Neural cell (in vitro differentiated cells): ENCODE measurements at regions not wholly inside any gene's neighbourhood (a gene's known extent, or its start where the extent isn't known, plus 50 kb on each side); places are given as distances from the start of the nearest gene placed in this dataset.

ENCODE experiments used
- H2AFZ ChIP-seq: fragments of 200-600, 300-800 bp; sonication (generic), shearing (Covaris generic); 2 replicates; pipeline ENCODE4 v1.6.0; 2014; ENCODE audit warnings: low read depth, mild to moderate bottlenecking, antibody characterized with exemption, low read length, moderate library complexity
- H3F3A ChIP-seq: fragments of 200-600 bp; shearing (Covaris generic); 2 replicates; pipeline ENCODE4 v1.6.1; 2016; ENCODE audit warnings: mild to moderate bottlenecking, moderate library complexity, mixed read lengths, antibody characterized with exemption, low read length; ENCODE audit not compliant: insufficient read depth, poor library complexity, severe bottlenecking
- H3K27ac ChIP-seq: fragments of 200-600, 300-800 bp; sonication (generic), shearing (Covaris generic); 2 replicates; pipeline ENCODE4 v1.5.1; 2014; ENCODE audit warnings: mild to moderate bottlenecking, low read length, moderate library complexity
- H3K27me3 ChIP-seq: fragments of 300-800, 200-600 bp; sonication (generic), shearing (Covaris generic); 2 replicates; pipeline ENCODE4 v1.6.0; 2014; ENCODE audit warnings: mild to moderate bottlenecking, low read depth, low read length, moderate library complexity; ENCODE audit not compliant: insufficient read depth
- H3K36me3 ChIP-seq: fragments of 300-800, 200-600 bp; sonication (generic), shearing (Covaris generic); 2 replicates; pipeline ENCODE4 v1.5.1; 2014; ENCODE audit warnings: mild to moderate bottlenecking, antibody characterized with exemption, low read length, moderate library complexity; ENCODE audit not compliant: insufficient read depth
- H3K4me2 ChIP-seq: fragments of 300-800, 200-600 bp; sonication (generic), shearing (Covaris generic); 2 replicates; pipeline ENCODE4 v1.6.0; 2014; ENCODE audit warnings: mild to moderate bottlenecking, low read length
- H3K4me3 ChIP-seq: fragments of 300-800, 200-600 bp; sonication (generic), shearing (Covaris generic); 2 replicates; pipeline ENCODE4 v1.5.1; 2014; ENCODE audit warnings: mild to moderate bottlenecking, low read length, moderate library complexity
- H3K79me2 ChIP-seq: fragments of 200-600 bp; shearing (Covaris generic); replicated peaks from 2 replicates; pipeline ENCODE4 v1.6.0; 2014; ENCODE audit warnings: mild to moderate bottlenecking, low read length, moderate library complexity; ENCODE audit not compliant: insufficient read depth
- H3K9ac ChIP-seq: fragments of 300-800, 200-600 bp; sonication (generic), shearing (Covaris generic); 2 replicates; pipeline ENCODE4 v1.6.1; 2016; ENCODE audit warnings: mild to moderate bottlenecking, low read length, mixed read lengths
- H3K9me2 ChIP-seq: fragments of 200-600 bp; shearing (Covaris generic); 2 replicates; pipeline ENCODE4 v1.6.1; 2016; ENCODE audit warnings: mild to moderate bottlenecking, low read length, mixed read lengths; ENCODE audit not compliant: insufficient read depth
- H3K9me3 ChIP-seq: fragments of 200-600, 300-800 bp; sonication (generic), shearing (Covaris generic); 2 replicates; pipeline ENCODE4 v1.6.1; 2016; ENCODE audit warnings: mild to moderate bottlenecking, mixed run types, low read length, moderate library complexity, mixed read lengths
- H4K20me1 ChIP-seq: fragments of 200-600 bp; shearing (Covaris generic); 2 replicates; pipeline ENCODE4 v1.6.1; 2016; ENCODE audit warnings: mild to moderate bottlenecking, mixed run types; ENCODE audit not compliant: insufficient read depth
- EP300 ChIP-seq: fragments of 450-650 bp; conservative IDR thresholded peaks from 2 replicates; pipeline ENCODE4 v1.6.1; 2014; ENCODE audit warnings: antibody characterized with exemption, mild to moderate bottlenecking, moderate library complexity; ENCODE audit not compliant: poor library complexity, severe bottlenecking
- EZH2 ChIP-seq: fragments of 200-600, 300-800 bp; shearing (Covaris generic), sonication (generic); IDR thresholded peaks from 2 replicates; pipeline ENCODE4 v1.6.1; 2014; ENCODE audit warnings: antibody characterized with exemption, low read length, borderline replicate concordance, mild to moderate bottlenecking; ENCODE audit not compliant: insufficient read depth, poor library complexity, severe bottlenecking
- MXI1 ChIP-seq: fragments of 450-650 bp; conservative IDR thresholded peaks from 2 replicates; pipeline ENCODE4 v1.6.1; 2014; ENCODE audit warnings: antibody characterized with exemption, mild to moderate bottlenecking; ENCODE audit not compliant: poor library complexity, severe bottlenecking
- POLR2AphosphoS5 ChIP-seq: IDR thresholded peaks from 2 replicates; pipeline ENCODE4 v1.6.1; 2012
- RAD21 ChIP-seq: fragments of 450-650 bp; conservative IDR thresholded peaks from 2 replicates; pipeline ENCODE4 v1.6.1; 2014; ENCODE audit warnings: antibody characterized with exemption, mild to moderate bottlenecking, moderate library complexity
- SMC3 ChIP-seq: fragments of 450-650 bp; conservative IDR thresholded peaks from 2 replicates; pipeline ENCODE4 v1.6.1; 2014; ENCODE audit warnings: antibody characterized with exemption, mild to moderate bottlenecking, moderate library complexity; ENCODE audit not compliant: poor library complexity
- TAF1 ChIP-seq: IDR thresholded peaks from 2 replicates; pipeline ENCODE4 v1.6.1; 2012; ENCODE audit warnings: low read depth
- TF ChIP-seq, protein P1 (sequence below): IDR thresholded peaks from 2 replicates; pipeline ENCODE4 v1.6.1; 2012; ENCODE audit warnings: borderline replicate concordance
- TF ChIP-seq, protein P2 (sequence below): fragments of 450-650 bp; IDR thresholded peaks from 2 replicates; pipeline ENCODE4 v1.5.1; 2014; ENCODE audit warnings: antibody characterized with exemption, mild to moderate bottlenecking, moderate library complexity; ENCODE audit not compliant: poor library complexity, severe bottlenecking

DNA sequence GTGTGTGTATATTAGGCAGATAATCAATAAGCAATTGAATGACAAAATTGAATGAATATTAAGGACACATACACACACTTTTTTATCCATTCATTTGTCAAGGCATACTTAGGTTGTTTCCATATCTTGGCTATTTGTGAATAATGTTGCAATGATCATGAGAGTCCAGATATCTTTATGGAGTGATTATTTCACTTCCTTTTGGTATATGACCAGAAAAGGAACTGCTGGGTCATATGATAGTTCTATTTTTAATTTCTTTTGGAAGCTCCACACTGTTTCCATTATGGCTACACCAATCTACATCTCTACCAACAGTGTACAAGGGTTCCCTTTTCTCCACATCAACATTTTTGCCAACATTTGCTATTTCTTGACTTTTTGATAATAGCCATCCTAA, 137.7 kb upstream of the PAPPA start:
- no peaks in the 10 kb centered on the region for H3K27me3 ChIP-seq
- no peaks in the 10 kb centered on the region for H4K20me1 ChIP-seq
- H3K79me2 ChIP-seq = no peaks in the 10 kb centered on the region
- H3K4me2 ChIP-seq = no peak overlapping the region
- no peak overlapping the region for H3K4me3 ChIP-seq
- H3K27ac ChIP-seq = no peak overlapping the region
- TF ChIP-seq EP300 (no peak), EZH2 (no peak), RAD21 (no peak), POLR2AphosphoS5 (no peak), TAF1 (no peak), SMC3 (no peak), MXI1 (no peak)
- TF ChIP-seq, protein P1, sequence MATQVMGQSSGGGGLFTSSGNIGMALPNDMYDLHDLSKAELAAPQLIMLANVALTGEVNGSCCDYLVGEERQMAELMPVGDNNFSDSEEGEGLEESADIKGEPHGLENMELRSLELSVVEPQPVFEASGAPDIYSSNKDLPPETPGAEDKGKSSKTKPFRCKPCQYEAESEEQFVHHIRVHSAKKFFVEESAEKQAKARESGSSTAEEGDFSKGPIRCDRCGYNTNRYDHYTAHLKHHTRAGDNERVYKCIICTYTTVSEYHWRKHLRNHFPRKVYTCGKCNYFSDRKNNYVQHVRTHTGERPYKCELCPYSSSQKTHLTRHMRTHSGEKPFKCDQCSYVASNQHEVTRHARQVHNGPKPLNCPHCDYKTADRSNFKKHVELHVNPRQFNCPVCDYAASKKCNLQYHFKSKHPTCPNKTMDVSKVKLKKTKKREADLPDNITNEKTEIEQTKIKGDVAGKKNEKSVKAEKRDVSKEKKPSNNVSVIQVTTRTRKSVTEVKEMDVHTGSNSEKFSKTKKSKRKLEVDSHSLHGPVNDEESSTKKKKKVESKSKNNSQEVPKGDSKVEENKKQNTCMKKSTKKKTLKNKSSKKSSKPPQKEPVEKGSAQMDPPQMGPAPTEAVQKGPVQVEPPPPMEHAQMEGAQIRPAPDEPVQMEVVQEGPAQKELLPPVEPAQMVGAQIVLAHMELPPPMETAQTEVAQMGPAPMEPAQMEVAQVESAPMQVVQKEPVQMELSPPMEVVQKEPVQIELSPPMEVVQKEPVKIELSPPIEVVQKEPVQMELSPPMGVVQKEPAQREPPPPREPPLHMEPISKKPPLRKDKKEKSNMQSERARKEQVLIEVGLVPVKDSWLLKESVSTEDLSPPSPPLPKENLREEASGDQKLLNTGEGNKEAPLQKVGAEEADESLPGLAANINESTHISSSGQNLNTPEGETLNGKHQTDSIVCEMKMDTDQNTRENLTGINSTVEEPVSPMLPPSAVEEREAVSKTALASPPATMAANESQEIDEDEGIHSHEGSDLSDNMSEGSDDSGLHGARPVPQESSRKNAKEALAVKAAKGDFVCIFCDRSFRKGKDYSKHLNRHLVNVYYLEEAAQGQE = no peak
- TF ChIP-seq, protein P2, sequence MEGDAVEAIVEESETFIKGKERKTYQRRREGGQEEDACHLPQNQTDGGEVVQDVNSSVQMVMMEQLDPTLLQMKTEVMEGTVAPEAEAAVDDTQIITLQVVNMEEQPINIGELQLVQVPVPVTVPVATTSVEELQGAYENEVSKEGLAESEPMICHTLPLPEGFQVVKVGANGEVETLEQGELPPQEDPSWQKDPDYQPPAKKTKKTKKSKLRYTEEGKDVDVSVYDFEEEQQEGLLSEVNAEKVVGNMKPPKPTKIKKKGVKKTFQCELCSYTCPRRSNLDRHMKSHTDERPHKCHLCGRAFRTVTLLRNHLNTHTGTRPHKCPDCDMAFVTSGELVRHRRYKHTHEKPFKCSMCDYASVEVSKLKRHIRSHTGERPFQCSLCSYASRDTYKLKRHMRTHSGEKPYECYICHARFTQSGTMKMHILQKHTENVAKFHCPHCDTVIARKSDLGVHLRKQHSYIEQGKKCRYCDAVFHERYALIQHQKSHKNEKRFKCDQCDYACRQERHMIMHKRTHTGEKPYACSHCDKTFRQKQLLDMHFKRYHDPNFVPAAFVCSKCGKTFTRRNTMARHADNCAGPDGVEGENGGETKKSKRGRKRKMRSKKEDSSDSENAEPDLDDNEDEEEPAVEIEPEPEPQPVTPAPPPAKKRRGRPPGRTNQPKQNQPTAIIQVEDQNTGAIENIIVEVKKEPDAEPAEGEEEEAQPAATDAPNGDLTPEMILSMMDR = no peak
- H3K36me3 ChIP-seq = no peaks in the 10 kb centered on the region
- H3K9me2 ChIP-seq = no peaks in the 10 kb centered on the region
- no peak overlapping the region for H2AFZ ChIP-seq
- H3K9ac ChIP-seq = no peak overlapping the region
- no peaks in the 10 kb centered on the region for H3K9me3 ChIP-seq
- no peaks in the 10 kb centered on the region for H3F3A ChIP-seq

DNA sequence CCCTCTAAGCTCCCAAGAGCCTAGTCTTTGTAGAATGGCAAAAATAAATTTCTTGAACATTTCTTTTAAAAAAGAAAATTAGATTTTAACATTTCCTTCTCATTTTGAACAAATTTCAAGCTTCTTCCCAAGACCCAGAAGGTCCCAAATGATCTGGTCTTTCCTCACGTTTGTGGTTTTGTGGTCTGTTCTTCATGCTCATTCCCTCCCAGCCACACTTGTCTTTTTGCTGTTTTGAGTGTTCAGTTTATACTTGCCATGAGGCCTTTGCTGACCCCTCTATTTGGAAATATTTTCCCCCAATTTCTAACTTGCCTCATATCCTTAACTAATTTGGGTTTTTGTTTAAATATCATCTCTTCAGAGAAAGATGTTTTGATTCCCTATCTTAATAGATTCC, 133.4 kb upstream of the PAPPA start:
- TF ChIP-seq MXI1 (no peak), EP300 (no peak), EZH2 (no peak), POLR2AphosphoS5 (no peak), RAD21 (no peak), TAF1 (no peak), SMC3 (no peak)
- TF ChIP-seq, protein P1 = no peak
- TF ChIP-seq, protein P2 = no peak
- H3K9me3 ChIP-seq = no peaks in the 10 kb centered on the region

More for the DNA sequence above, 133.4 kb upstream of the PAPPA start:
- H3F3A ChIP-seq = no peaks in the 10 kb centered on the region
- no peaks in the 10 kb centered on the region for H3K79me2 ChIP-seq
- H3K4me2 ChIP-seq = no peak overlapping the region
- no peak overlapping the region for H3K27ac ChIP-seq
- no peak overlapping the region for H2AFZ ChIP-seq
- H3K4me3 ChIP-seq = no peak overlapping the region
- H4K20me1 ChIP-seq = no peaks in the 10 kb centered on the region
- no peak overlapping the region for H3K9ac ChIP-seq
- H3K27me3 ChIP-seq = no peaks in the 10 kb centered on the region
- no peaks in the 10 kb centered on the region for H3K36me3 ChIP-seq
- H3K9me2 ChIP-seq = no peaks in the 10 kb centered on the region
